ENCODE measurements at regions not wholly inside any gene's neighbourhood (a gene's known extent, or its start where the extent isn't known, plus 50 kb on each side); places are given as distances from the start of the nearest gene placed in this dataset.
A peak's percentile ranks its signal among the peaks of the same experiment; 100 is the strongest.

- CTCF ChIA-PET: no interaction called here
- Mint-ChIP-seq H3K36me3 (ENCODE audit: low read depth) (no peaks in the 10 kb centered on the region), H3K4me3 (no peak overlapping the region), H3K27ac (peak overlapping the region; percentile 71), H3K27me3 (peaks cover 5% of the 10 kb centered on the region), H3K9me3 (no peaks in the 10 kb centered on the region), H3K4me1 (ENCODE audit: low read depth) (peaks cover 34% of the 10 kb centered on the region)
- Histone ChIP-seq H3K4me3 (ENCODE audit: low read length) (no peak overlapping the region), H3K27me3 (ENCODE audit: control insufficient read depth in 1 of 2, insufficient read depth in 2 of 2, low read length in 2 of 2) (no peaks in the 10 kb centered on the region), H3K9me3 (ENCODE audit: control insufficient read depth in 1 of 2, insufficient read depth in 1 of 2, low read length in 2 of 2) (peaks cover 0 to 4% of the 10 kb centered on the region in 2 experiments), H3K4me1 (ENCODE audit: insufficient read depth, low read length) (peaks cover 36% of the 10 kb centered on the region), H3K27ac (ENCODE audit: low read depth in 1 of 2, low read length in 2 of 2) (no peak overlapping the region), H3K36me3 (ENCODE audit: insufficient read depth, low read length) (no peaks in the 10 kb centered on the region)
- POLR2A ChIA-PET: interaction anchor here (0.7 to 1.2 kb wide), 3 partner anchors 11 to 407 kb away, joined by 3 to 4 read pairs (median 3); no protein-coding TSS in a partner anchor
- ATAC-seq (ENCODE audit: poor library complexity) (no peak), DNase-seq (no peak)
- intact Hi-C loops (cut with DNase I, micrococcal nuclease): no loop called here
- TF ChIP-seq CTCF (IDR thresholded peaks at IDR 0.05): no peak
Observed at GRCh38 chr1:10903421-10903820, 107.0 kb upstream of the CASZ1 start.

GRCh38 chr1:10903821-10904220 lies 107.4 kb upstream of the CASZ1 start:
- Mint-ChIP-seq H3K27me3 (peaks cover 5% of the 10 kb centered on the region), H3K36me3 (ENCODE audit: low read depth) (no peaks in the 10 kb centered on the region), H3K4me1 (ENCODE audit: low read depth) (peaks cover 34% of the 10 kb centered on the region), H3K9me3 (no peaks in the 10 kb centered on the region), H3K4me3 (no peak overlapping the region), H3K27ac (peak overlapping the region; percentile 71)
- H3K9me3 ChIP-seq (ENCODE audit: control insufficient read depth in 1 of 2, insufficient read depth in 1 of 2, low read length in 2 of 2): peaks cover 0 to 4% of the 10 kb centered on the region in 2 experiments
- H3K27ac ChIP-seq (ENCODE audit: low read depth in 1 of 2, low read length in 2 of 2): peak overlapping the region in 1 of 2 donors; percentile 9
- DNase-seq (peak in 5 of 14 experiments; percentile 17 to 69 (median 36)), ATAC-seq (ENCODE audit: poor library complexity) (peak; percentile 66)
- no peaks in the 10 kb centered on the region for H3K36me3 ChIP-seq (ENCODE audit: insufficient read depth, low read length)
- no peak overlapping the region for H3K4me3 ChIP-seq (ENCODE audit: low read length)
- TF ChIP-seq CTCF (IDR thresholded peaks at IDR 0.05): no peak
- intact Hi-C loops (cut with DNase I, micrococcal nuclease): no loop called here
- H3K27me3 ChIP-seq (ENCODE audit: control insufficient read depth in 1 of 2, insufficient read depth in 2 of 2, low read length in 2 of 2): no peaks in the 10 kb centered on the region
- H3K4me1 ChIP-seq (ENCODE audit: insufficient read depth, low read length): peaks cover 36% of the 10 kb centered on the region
- ChIA-PET CTCF (no interaction called here), POLR2A (interaction anchor here (0.7 to 1.2 kb wide), 3 partner anchors 10 to 408 kb away, joined by 3 to 4 read pairs (median 3); no protein-coding TSS in a partner anchor)

- Mint-ChIP-seq H3K27me3 (peaks cover 5% of the 10 kb centered on the region), H3K27ac (peak overlapping the region; percentile 71), H3K4me3 (peak overlapping the region; percentile 39), H3K4me1 (ENCODE audit: low read depth) (peaks cover 34% of the 10 kb centered on the region), H3K36me3 (ENCODE audit: low read depth) (no peaks in the 10 kb centered on the region), H3K9me3 (no peaks in the 10 kb centered on the region)
- Histone ChIP-seq H3K9me3 (ENCODE audit: control insufficient read depth in 1 of 2, insufficient read depth in 1 of 2, low read length in 2 of 2) (peaks cover 0 to 4% of the 10 kb centered on the region in 2 experiments), H3K4me1 (ENCODE audit: insufficient read depth, low read length) (peaks cover 39% of the 10 kb centered on the region), H3K27ac (ENCODE audit: low read depth in 1 of 2, low read length in 2 of 2) (peak overlapping the region in 1 of 2 donors; percentile 9), H3K4me3 (ENCODE audit: low read length) (no peak overlapping the region), H3K27me3 (ENCODE audit: control insufficient read depth in 1 of 2, insufficient read depth in 2 of 2, low read length in 2 of 2) (no peaks in the 10 kb centered on the region), H3K36me3 (ENCODE audit: insufficient read depth, low read length) (no peaks in the 10 kb centered on the region)
- no peak for TF ChIP-seq CTCF (IDR thresholded peaks at IDR 0.05)
- ATAC-seq (ENCODE audit: poor library complexity) (peak; percentile 73), DNase-seq (peak in 13 of 14 experiments; percentile 14 to 76 (median 39))
- intact Hi-C loops (cut with DNase I, micrococcal nuclease): no loop called here
- ChIA-PET CTCF (no interaction called here), POLR2A (interaction anchor here (1.2 kb wide), 1 partner anchor 408 kb away, joined by 4 read pairs; no protein-coding TSS in a partner anchor)
Observed at GRCh38 chr1:10904396-10905358, 107.8 kb upstream of the TARDBP start.

Measured in CD4-positive, alpha-beta T cell (primary cell).